ENCODE measurements at regions not wholly inside any gene's neighbourhood (a gene's known extent, or its start where the extent isn't known, plus 50 kb on each side); places are given as distances from the start of the nearest gene placed in this dataset.

- Histone ChIP-seq H4K5ac (ENCODE audit: low read depth, low read length) (no peak overlapping the region), H2AK9ac (replicated peaks; ENCODE audit: low read depth, low read length, poor library complexity) (no peak overlapping the region), H3K56ac (ENCODE audit: extremely low read depth, insufficient read depth, low read length) (no peak overlapping the region), H3K27ac (ENCODE audit: insufficient read depth, low read length) (no peak overlapping the region), H3K4me2 (ENCODE audit: low read depth, low read length) (no peak overlapping the region), H4K91ac (ENCODE audit: insufficient read depth, low read depth, low read length) (no peak overlapping the region), H3K4ac (ENCODE audit: low read depth, low read length) (no peak overlapping the region), H3K27me3 (ENCODE audit: control insufficient read depth, insufficient read depth, low read length) (no peaks in the 10 kb centered on the region), H3K9ac (ENCODE audit: low read depth, low read length) (no peak overlapping the region), H2AFZ (replicated peaks; ENCODE audit: low read length, poor library complexity) (no peak overlapping the region), H3K9me3 (ENCODE audit: control insufficient read depth, insufficient read depth, low read length) (no peaks in the 10 kb centered on the region), H3K79me1 (ENCODE audit: low read depth in 1 of 2, low read length in 2 of 2) (no peaks in the 10 kb centered on the region), H2BK120ac (ENCODE audit: low read depth, low read length) (no peak overlapping the region), H4K20me1 (ENCODE audit: insufficient read depth, low read length) (no peaks in the 10 kb centered on the region), H2BK5ac (ENCODE audit: low read depth, low read length, poor library complexity, severe bottlenecking) (no peak overlapping the region), H3K36me3 (ENCODE audit: control insufficient read depth, insufficient read depth, low read length) (no peaks in the 10 kb centered on the region), H3K23ac (ENCODE audit: low read depth, low read length) (no peak overlapping the region), H3K18ac (ENCODE audit: low read depth, low read length) (no peak overlapping the region), H3K14ac (replicated peaks; ENCODE audit: low read depth, low read length) (no peak overlapping the region), H3K4me1 (ENCODE audit: control insufficient read depth, insufficient read depth, low read length) (no peaks in the 10 kb centered on the region), H3K4me3 (ENCODE audit: insufficient read depth, low read depth, low read length) (no peak overlapping the region), H4K8ac (ENCODE audit: low read depth in 2 of 2, low read length in 2 of 2) (no peak overlapping the region), H2BK20ac (ENCODE audit: low read depth, low read length) (no peak overlapping the region), H2AK5ac (ENCODE audit: low read depth, low read length) (no peak overlapping the region), H3K9me1 (ENCODE audit: insufficient read depth, low read length) (no peaks in the 10 kb centered on the region), H2BK15ac (ENCODE audit: low read depth, low read length) (no peak overlapping the region)
- ChIA-PET POLR2A (ENCODE audit: unreplicated experiment) (no interaction called here), CTCF (no interaction called here)
- TF ChIP-seq, protein P1, sequence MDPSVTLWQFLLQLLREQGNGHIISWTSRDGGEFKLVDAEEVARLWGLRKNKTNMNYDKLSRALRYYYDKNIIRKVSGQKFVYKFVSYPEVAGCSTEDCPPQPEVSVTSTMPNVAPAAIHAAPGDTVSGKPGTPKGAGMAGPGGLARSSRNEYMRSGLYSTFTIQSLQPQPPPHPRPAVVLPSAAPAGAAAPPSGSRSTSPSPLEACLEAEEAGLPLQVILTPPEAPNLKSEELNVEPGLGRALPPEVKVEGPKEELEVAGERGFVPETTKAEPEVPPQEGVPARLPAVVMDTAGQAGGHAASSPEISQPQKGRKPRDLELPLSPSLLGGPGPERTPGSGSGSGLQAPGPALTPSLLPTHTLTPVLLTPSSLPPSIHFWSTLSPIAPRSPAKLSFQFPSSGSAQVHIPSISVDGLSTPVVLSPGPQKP (IDR thresholded peaks at IDR 0.05; ENCODE audit: borderline replicate concordance, low read depth, low read length): no peak
- TF ChIP-seq NFE2L2 (IDR thresholded peaks at IDR 0.05; ENCODE audit: low read depth, low read length) (no peak), BHLHE40 (IDR thresholded peaks at IDR 0.05; ENCODE audit: low read depth, low read length) (no peak), POLR2A (IDR thresholded peaks at IDR 0.05; ENCODE audit: low read depth, low read length) (no peak), RCOR1 (IDR thresholded peaks at IDR 0.05; ENCODE audit: insufficient replicate concordance, low read length) (no peak), RFX5 (IDR thresholded peaks at IDR 0.05; ENCODE audit: low read depth, low read length) (no peak)
- in situ Hi-C loops (cut with MboI; ENCODE audit: low sequenced_read_pairs) (no loop called here), dilution Hi-C loops (cut with HindIII; ENCODE audit: low sequenced_read_pairs, unreplicated experiment) (no loop called here), intact Hi-C loops (cut with micrococcal nuclease) (no loop called here)
- DNase-seq (no peak), ATAC-seq (ENCODE audit: low read depth) (no peak)
- no TSS peak for BruUV-seq (replicated peaks)
- WGBS, 2 experiments (ENCODE audit: extremely low coverage in 2 of 2, insufficient read length in 1 of 2): no CpG with 5 or more reads among the region's 1 CpG
Observed at GRCh38 chr9:73423891-73424290, 272.2 kb downstream of the ANXA1 start.

Data from IMR-90 (cell line).